ENCODE measurements at regions not wholly inside any gene's neighbourhood (a gene's known extent, or its start where the extent isn't known, plus 50 kb on each side); places are given as distances from the start of the nearest gene placed in this dataset.

DNA sequence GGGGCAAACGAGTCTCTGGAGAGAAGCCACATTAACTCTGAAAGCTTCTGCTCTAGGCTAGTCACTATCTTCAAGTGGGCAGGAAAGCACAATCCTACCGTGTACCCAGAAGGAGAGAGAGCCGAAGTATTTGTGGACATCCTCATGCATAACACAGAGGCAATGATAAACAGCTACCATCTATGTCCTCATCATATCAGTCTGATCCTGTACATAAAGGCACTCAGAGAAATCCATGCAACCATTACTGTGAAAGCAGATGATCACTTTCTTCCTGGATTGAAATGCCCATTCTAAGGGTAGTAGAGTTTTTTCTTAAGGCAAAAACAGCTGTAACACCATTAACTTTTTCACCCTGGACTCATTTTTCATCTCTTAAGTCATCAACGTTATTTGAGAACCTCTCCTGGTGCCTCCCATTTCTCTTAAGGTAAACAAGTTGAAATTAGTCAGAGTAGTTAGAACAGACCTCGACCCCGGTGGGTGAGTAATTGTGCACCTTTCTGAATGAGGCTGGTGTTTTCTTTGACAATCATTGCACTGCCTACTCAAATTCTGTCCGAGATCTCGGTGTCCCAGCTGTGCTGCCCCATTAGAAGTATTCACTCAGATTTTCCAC, 327.4 kb downstream of the SHQ1 start:
- TF ChIP-seq, protein P1, sequence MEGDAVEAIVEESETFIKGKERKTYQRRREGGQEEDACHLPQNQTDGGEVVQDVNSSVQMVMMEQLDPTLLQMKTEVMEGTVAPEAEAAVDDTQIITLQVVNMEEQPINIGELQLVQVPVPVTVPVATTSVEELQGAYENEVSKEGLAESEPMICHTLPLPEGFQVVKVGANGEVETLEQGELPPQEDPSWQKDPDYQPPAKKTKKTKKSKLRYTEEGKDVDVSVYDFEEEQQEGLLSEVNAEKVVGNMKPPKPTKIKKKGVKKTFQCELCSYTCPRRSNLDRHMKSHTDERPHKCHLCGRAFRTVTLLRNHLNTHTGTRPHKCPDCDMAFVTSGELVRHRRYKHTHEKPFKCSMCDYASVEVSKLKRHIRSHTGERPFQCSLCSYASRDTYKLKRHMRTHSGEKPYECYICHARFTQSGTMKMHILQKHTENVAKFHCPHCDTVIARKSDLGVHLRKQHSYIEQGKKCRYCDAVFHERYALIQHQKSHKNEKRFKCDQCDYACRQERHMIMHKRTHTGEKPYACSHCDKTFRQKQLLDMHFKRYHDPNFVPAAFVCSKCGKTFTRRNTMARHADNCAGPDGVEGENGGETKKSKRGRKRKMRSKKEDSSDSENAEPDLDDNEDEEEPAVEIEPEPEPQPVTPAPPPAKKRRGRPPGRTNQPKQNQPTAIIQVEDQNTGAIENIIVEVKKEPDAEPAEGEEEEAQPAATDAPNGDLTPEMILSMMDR (IDR thresholded peaks at IDR 0.05; ENCODE audit: insufficient read depth, low read length, poor library complexity, severe bottlenecking), result no peak
- no peak for TF ChIP-seq EZH2phosphoT487 (conservative IDR thresholded peaks at IDR 0.05; ENCODE audit: low read length)

All from SU-DHL-6 (cell line).